ENCODE measurements at regions not wholly inside any gene's neighbourhood (a gene's known extent, or its start where the extent isn't known, plus 50 kb on each side); places are given as distances from the start of the nearest gene placed in this dataset.
"Not testable (repeated sequence)": the region's sequence is repeated elsewhere in the genome, so short reads cannot be mapped to it uniquely, and the experiment has no call there.

- no peak for DNase-seq
Observed at GRCh38 chrX:137926090-137926489, 360.2 kb downstream of the ZIC3 start.

GRCh38 chrX:137929951-137930350, 364.0 kb downstream of the ZIC3 start:
- peaks cover 7% of the 10 kb centered on the region for H3K9me3 Mint-ChIP-seq
- H3K27me3 Mint-ChIP-seq = peaks cover 13% of the 10 kb centered on the region
- no peaks in the 10 kb centered on the region for H3K36me3 Mint-ChIP-seq (ENCODE audit: low read depth)
- DNase-seq = no peak
- no peaks in the 10 kb centered on the region for H3K4me1 Mint-ChIP-seq (ENCODE audit: low read depth)
- no peak overlapping the region for H3K4me3 Mint-ChIP-seq
- H3K27ac Mint-ChIP-seq = no peak overlapping the region

More at GRCh38 chrX:137926090-137926489, 360.2 kb downstream of the ZIC3 start:
- no peak overlapping the region for H3K4me3 Mint-ChIP-seq
- peaks cover 16% of the 10 kb centered on the region for H3K27me3 Mint-ChIP-seq
- no peaks in the 10 kb centered on the region for H3K36me3 Mint-ChIP-seq (ENCODE audit: low read depth)
- H3K27ac Mint-ChIP-seq = no peak overlapping the region
- H3K9me3 Mint-ChIP-seq = no peaks in the 10 kb centered on the region
- H3K4me1 Mint-ChIP-seq (ENCODE audit: low read depth) = no peaks in the 10 kb centered on the region

- H3K4me3 Mint-ChIP-seq = no peak overlapping the region
- H3K9me3 Mint-ChIP-seq = peaks cover 10% of the 10 kb centered on the region
- no peak overlapping the region for H3K27ac Mint-ChIP-seq
- H3K4me1 Mint-ChIP-seq (ENCODE audit: low read depth) = no peaks in the 10 kb centered on the region
- H3K36me3 Mint-ChIP-seq (ENCODE audit: low read depth) = no peaks in the 10 kb centered on the region
- DNase-seq = no peak
- peaks cover 17% of the 10 kb centered on the region for H3K27me3 Mint-ChIP-seq
Observed at GRCh38 chrX:137930533-137930932, 364.6 kb downstream of the ZIC3 start.

- DNase-seq; H3K27ac Mint-ChIP-seq; H3K4me1 Mint-ChIP-seq (ENCODE audit: low read depth); H3K36me3 Mint-ChIP-seq (ENCODE audit: low read depth); H3K9me3 Mint-ChIP-seq; H3K4me3 Mint-ChIP-seq: not testable (repeated sequence)
- peaks cover 31% of the 10 kb centered on the region for H3K27me3 Mint-ChIP-seq
Observed at GRCh38 chrX:137934214-137934613, 368.3 kb downstream of the ZIC3 start.

- H3K27me3 Mint-ChIP-seq = peaks cover 30% of the 10 kb centered on the region
- DNase-seq; H3K27ac Mint-ChIP-seq; H3K36me3 Mint-ChIP-seq (ENCODE audit: low read depth); H3K4me1 Mint-ChIP-seq (ENCODE audit: low read depth); H3K9me3 Mint-ChIP-seq; H3K4me3 Mint-ChIP-seq: not testable (repeated sequence)
Observed at GRCh38 chrX:137934887-137935286, 369.0 kb downstream of the ZIC3 start.

GRCh38 chrX:137945470-137945869, 379.5 kb downstream of the ZIC3 start:
- Mint-ChIP-seq H3K9me3 (no peaks in the 10 kb centered on the region), H3K27me3 (peaks cover 14% of the 10 kb centered on the region), H3K4me1 (ENCODE audit: low read depth) (no peaks in the 10 kb centered on the region), H3K27ac (no peak overlapping the region), H3K4me3 (no peak overlapping the region), H3K36me3 (ENCODE audit: low read depth) (no peaks in the 10 kb centered on the region)
- DNase-seq = no peak

- no peaks in the 10 kb centered on the region for H3K36me3 Mint-ChIP-seq (ENCODE audit: low read depth)
- no peaks in the 10 kb centered on the region for H3K4me1 Mint-ChIP-seq (ENCODE audit: low read depth)
- DNase-seq = no peak
- peaks cover 5% of the 10 kb centered on the region for H3K9me3 Mint-ChIP-seq
- no peak overlapping the region for H3K27ac Mint-ChIP-seq
- H3K27me3 Mint-ChIP-seq = peaks cover 27% of the 10 kb centered on the region
- H3K4me3 Mint-ChIP-seq = no peak overlapping the region
Observed at GRCh38 chrX:137969191-137969590, 403.3 kb downstream of the ZIC3 start.

GRCh38 chrX:137982472-137983172, 416.7 kb downstream of the ZIC3 start:
- Mint-ChIP-seq H3K9me3 (no peaks in the 10 kb centered on the region), H3K27me3 (peaks cover 31% of the 10 kb centered on the region), H3K4me3 (no peak overlapping the region), H3K27ac (no peak overlapping the region), H3K4me1 (ENCODE audit: low read depth) (no peaks in the 10 kb centered on the region), H3K36me3 (ENCODE audit: low read depth) (no peaks in the 10 kb centered on the region)
- no peak for DNase-seq

- H3K27ac Mint-ChIP-seq = no peak overlapping the region
- no peaks in the 10 kb centered on the region for H3K4me1 Mint-ChIP-seq (ENCODE audit: low read depth)
- H3K9me3 Mint-ChIP-seq = no peaks in the 10 kb centered on the region
- H3K27me3 Mint-ChIP-seq = peaks cover 39% of the 10 kb centered on the region
- H3K4me3 Mint-ChIP-seq = no peak overlapping the region
- no peaks in the 10 kb centered on the region for H3K36me3 Mint-ChIP-seq (ENCODE audit: low read depth)
- DNase-seq = no peak
Observed at GRCh38 chrX:137988470-137988869, 422.5 kb downstream of the ZIC3 start.

- no peaks in the 10 kb centered on the region for H3K36me3 Mint-ChIP-seq (ENCODE audit: low read depth)
- H3K4me3 Mint-ChIP-seq = no peak overlapping the region
- DNase-seq = no peak
- no peak overlapping the region for H3K27ac Mint-ChIP-seq
- H3K4me1 Mint-ChIP-seq (ENCODE audit: low read depth) = no peaks in the 10 kb centered on the region
- peaks cover 26% of the 10 kb centered on the region for H3K27me3 Mint-ChIP-seq
- H3K9me3 Mint-ChIP-seq = no peaks in the 10 kb centered on the region
Observed at GRCh38 chrX:137998619-137999018, 432.7 kb downstream of the ZIC3 start.

- Mint-ChIP-seq H3K4me3 (no peak overlapping the region), H3K4me1 (ENCODE audit: low read depth) (no peaks in the 10 kb centered on the region), H3K27ac (no peak overlapping the region), H3K9me3 (no peaks in the 10 kb centered on the region), H3K27me3 (peaks cover 23% of the 10 kb centered on the region), H3K36me3 (ENCODE audit: low read depth) (no peaks in the 10 kb centered on the region)
- no peak for DNase-seq
Observed at GRCh38 chrX:137999071-137999470, 433.1 kb downstream of the ZIC3 start.

GRCh38 chrX:137999552-137999951, 433.6 kb downstream of the ZIC3 start:
- no peak overlapping the region for H3K4me3 Mint-ChIP-seq
- H3K27me3 Mint-ChIP-seq = peaks cover 23% of the 10 kb centered on the region
- no peaks in the 10 kb centered on the region for H3K36me3 Mint-ChIP-seq (ENCODE audit: low read depth)
- no peaks in the 10 kb centered on the region for H3K9me3 Mint-ChIP-seq
- no peaks in the 10 kb centered on the region for H3K4me1 Mint-ChIP-seq (ENCODE audit: low read depth)
- H3K27ac Mint-ChIP-seq = no peak overlapping the region
- DNase-seq = no peak

GRCh38 chrX:138001226-138001625, 435.3 kb downstream of the ZIC3 start:
- Mint-ChIP-seq H3K4me1 (ENCODE audit: low read depth) (no peaks in the 10 kb centered on the region), H3K27me3 (peaks cover 19% of the 10 kb centered on the region), H3K36me3 (ENCODE audit: low read depth) (no peaks in the 10 kb centered on the region), H3K27ac (no peak overlapping the region), H3K9me3 (no peaks in the 10 kb centered on the region), H3K4me3 (no peak overlapping the region)
- DNase-seq = no peak

- no peaks in the 10 kb centered on the region for H3K36me3 Mint-ChIP-seq (ENCODE audit: low read depth)
- peaks cover 13% of the 10 kb centered on the region for H3K27me3 Mint-ChIP-seq
- H3K4me3 Mint-ChIP-seq = no peak overlapping the region
- H3K4me1 Mint-ChIP-seq (ENCODE audit: low read depth) = no peaks in the 10 kb centered on the region
- H3K27ac Mint-ChIP-seq = no peak overlapping the region
- DNase-seq = no peak
- no peaks in the 10 kb centered on the region for H3K9me3 Mint-ChIP-seq
Observed at GRCh38 chrX:138006180-138006579, 440.3 kb downstream of the ZIC3 start.

- Mint-ChIP-seq H3K4me1 (ENCODE audit: low read depth) (no peaks in the 10 kb centered on the region), H3K27me3 (peaks cover 11% of the 10 kb centered on the region), H3K4me3 (no peak overlapping the region), H3K9me3 (no peaks in the 10 kb centered on the region), H3K27ac (no peak overlapping the region), H3K36me3 (ENCODE audit: low read depth) (no peaks in the 10 kb centered on the region)
- DNase-seq = no peak
Observed at GRCh38 chrX:138008281-138008680, 442.4 kb downstream of the ZIC3 start.

GRCh38 chrX:138011468-138011867, 445.5 kb downstream of the ZIC3 start:
- no peaks in the 10 kb centered on the region for H3K9me3 Mint-ChIP-seq
- no peaks in the 10 kb centered on the region for H3K36me3 Mint-ChIP-seq (ENCODE audit: low read depth)
- H3K4me3 Mint-ChIP-seq = no peak overlapping the region
- peaks cover 21% of the 10 kb centered on the region for H3K27me3 Mint-ChIP-seq
- no peak overlapping the region for H3K27ac Mint-ChIP-seq
- DNase-seq = no peak
- no peaks in the 10 kb centered on the region for H3K4me1 Mint-ChIP-seq (ENCODE audit: low read depth)

Data from activated T-cell treated with anti-CD3 and anti-CD28 coated beads, Interleukin-2, amount 50 U/mL, for 24 hours (primary cell).